IMR-90 (cell line): ENCODE measurements at regions not wholly inside any gene's neighbourhood (a gene's known extent, or its start where the extent isn't known, plus 50 kb on each side); places are given as distances from the start of the nearest gene placed in this dataset.

Experiments
- ATAC-seq: fragments of 200-7000 bp; cut with Tn5 transposase; 2 replicates; pipeline ENCODE4 v1.9.1; 2020; ENCODE audit warnings: low read depth, mild to moderate bottlenecking, moderate library complexity
- BruUV-seq: library from RNA; stranded (reverse); fragments of 400-500 nt; replicated peaks from 2 replicates; lab custom pipeline; 2021; lab: Mats Ljungman, UMichigan
- CTCF ChIA-PET: fragments of 300-600 bp; formaldehyde crosslinking; extraction: SDS; loops from one replicate; lab custom pipeline; 2021; ENCODE audit warnings: antibody characterized with exemption; lab: Yijun Ruan, JAX
- POLR2A ChIA-PET: fragments of 300-600 bp; sonication (Branson Sonifier 250); formaldehyde crosslinking; loops from one replicate; lab custom pipeline; 2022; ENCODE audit warnings: antibody characterized with exemption; ENCODE audit not compliant: unreplicated experiment; lab: Charles Lee
- DNase-seq: peaks from one replicate; pipeline ENCODE4 v3.0.0; 2013
- H2AFZ ChIP-seq: replicated peaks from 2 replicates; pipeline ENCODE3; 2013; ENCODE audit warnings: low read length, mild to moderate bottlenecking; ENCODE audit not compliant: poor library complexity
- H2AK5ac ChIP-seq: 2 replicates; pipeline ENCODE4 v1.6.1; 2013; ENCODE audit warnings: low read depth, low read length, inconsistent platforms
- H2AK9ac ChIP-seq: replicated peaks from 2 replicates; pipeline ENCODE3; 2013; ENCODE audit warnings: mild to moderate bottlenecking, low read depth, low read length, moderate library complexity; ENCODE audit not compliant: poor library complexity
- H2BK120ac ChIP-seq: 2 replicates; pipeline ENCODE4 v1.6.1; 2013; ENCODE audit warnings: low read depth, low read length, inconsistent platforms
- H2BK15ac ChIP-seq: 3 replicates; pipeline ENCODE4 v1.6.1; 2013; ENCODE audit warnings: low read depth, low read length, inconsistent platforms
- H2BK20ac ChIP-seq: 2 replicates; pipeline ENCODE4 v1.6.1; 2013; ENCODE audit warnings: low read depth, mild to moderate bottlenecking, inconsistent platforms, low read length, moderate library complexity
- H2BK5ac ChIP-seq: 2 replicates; pipeline ENCODE4 v1.6.1; 2013; ENCODE audit warnings: mild to moderate bottlenecking, low read depth, low read length, inconsistent platforms; ENCODE audit not compliant: poor library complexity, severe bottlenecking
- H3K14ac ChIP-seq: replicated peaks from 2 replicates; pipeline ENCODE4 v1.6.1; 2013; ENCODE audit warnings: low read depth, low read length, inconsistent platforms
- H3K18ac ChIP-seq: 2 replicates; pipeline ENCODE4 v1.6.1; 2013; ENCODE audit warnings: low read depth, low read length, control low read depth
- H3K23ac ChIP-seq: 2 replicates; pipeline ENCODE4 v1.6.1; 2013; ENCODE audit warnings: low read depth, low read length, inconsistent platforms
- H3K27ac ChIP-seq: 2 replicates; pipeline ENCODE4 v1.5.1; 2013; ENCODE audit warnings: mild to moderate bottlenecking, control low read depth, low read length; ENCODE audit not compliant: insufficient read depth
- H3K27me3 ChIP-seq: 2 replicates; pipeline ENCODE4 v1.6.1; 2013; ENCODE audit warnings: low read length; ENCODE audit not compliant: control insufficient read depth, insufficient read depth
- H3K36me3 ChIP-seq: 2 replicates; pipeline ENCODE4 v1.6.1; 2013; ENCODE audit warnings: low read length, mixed read lengths; ENCODE audit not compliant: control insufficient read depth, insufficient read depth
- H3K4ac ChIP-seq: 2 replicates; pipeline ENCODE4 v1.6.1; 2013; ENCODE audit warnings: low read depth, low read length, inconsistent platforms
- H3K4me1 ChIP-seq: 2 replicates; pipeline ENCODE4 v1.6.1; 2013; ENCODE audit warnings: low read length, mixed read lengths; ENCODE audit not compliant: control insufficient read depth, insufficient read depth
- H3K4me2 ChIP-seq: 2 replicates; pipeline ENCODE4 v1.6.1; 2013; ENCODE audit warnings: low read depth, mild to moderate bottlenecking, control low read depth, low read length, moderate library complexity
- H3K4me3 ChIP-seq: 2 replicates; pipeline ENCODE4 v1.5.1; 2013; ENCODE audit warnings: low read depth, mild to moderate bottlenecking, control low read depth, low read length, moderate library complexity; ENCODE audit not compliant: insufficient read depth
- H3K56ac ChIP-seq: 2 replicates; pipeline ENCODE4 v1.6.1; 2013; ENCODE audit warnings: low read length, inconsistent platforms; ENCODE audit not compliant: insufficient read depth; ENCODE audit errors: extremely low read depth
- H3K79me1 ChIP-seq, 2 experiments: 2 replicates each; pipeline ENCODE4 v1.6.1; 2013; ENCODE audit warnings: low read length in 2 of 2, inconsistent platforms in 1 of 2, low read depth in 1 of 2
- H3K9ac ChIP-seq: 2 replicates; pipeline ENCODE4 v1.6.1; 2013; ENCODE audit warnings: low read depth, low read length, control low read depth
- H3K9me1 ChIP-seq: 2 replicates; pipeline ENCODE4 v1.6.1; 2013; ENCODE audit warnings: low read length, inconsistent platforms; ENCODE audit not compliant: insufficient read depth
- H3K9me3 ChIP-seq: 2 replicates; pipeline ENCODE4 v1.6.1; 2013; ENCODE audit warnings: low read length; ENCODE audit not compliant: control insufficient read depth, insufficient read depth
- H4K20me1 ChIP-seq: 2 replicates; pipeline ENCODE4 v1.6.1; 2013; ENCODE audit warnings: low read length, inconsistent platforms; ENCODE audit not compliant: insufficient read depth
- H4K5ac ChIP-seq: 2 replicates; pipeline ENCODE4 v1.6.1; 2013; ENCODE audit warnings: mild to moderate bottlenecking, low read depth, low read length, control low read depth
- H4K8ac ChIP-seq, 2 experiments: 2 replicates each; pipeline ENCODE4 v1.6.1; 2013; ENCODE audit warnings: low read depth in 2 of 2, low read length in 2 of 2, control low read depth in 1 of 2, inconsistent platforms in 1 of 2
- H4K91ac ChIP-seq: 2 replicates; pipeline ENCODE4 v1.6.1; 2013; ENCODE audit warnings: low read depth, low read length, inconsistent platforms; ENCODE audit not compliant: insufficient read depth
- BHLHE40 ChIP-seq: fragments of 150-350 bp; IDR thresholded peaks from 2 replicates; pipeline ENCODE4 v1.6.1; 2016; ENCODE audit warnings: mild to moderate bottlenecking, low read depth, low read length
- CEBPB ChIP-seq: IDR thresholded peaks from 2 replicates; pipeline ENCODE4 v1.6.1; 2012; ENCODE audit warnings: low read depth, low read length, improper control_type of control experiment
- CHD1 ChIP-seq: IDR thresholded peaks from 2 replicates; pipeline ENCODE4 v1.6.1; 2012; ENCODE audit warnings: low read depth, low read length, improper control_type of control experiment
- FOS ChIP-seq: fragments of 150-350 bp; IDR thresholded peaks from 2 replicates; pipeline ENCODE4 v1.6.1; 2016; ENCODE audit warnings: low read depth, low read length
- MAFK ChIP-seq: IDR thresholded peaks from 2 replicates; pipeline ENCODE4 v1.6.1; 2012; ENCODE audit warnings: low read depth, low read length, improper control_type of control experiment
- MXI1 ChIP-seq: IDR thresholded peaks from 2 replicates; pipeline ENCODE4 v1.6.1; 2012; ENCODE audit warnings: low read depth, mild to moderate bottlenecking, low read length, moderate library complexity, borderline replicate concordance
- RAD21 ChIP-seq: IDR thresholded peaks from 2 replicates; pipeline ENCODE4 v1.6.1; 2012; ENCODE audit warnings: low read length, improper control_type of control experiment
- RCOR1 ChIP-seq: IDR thresholded peaks from 2 replicates; pipeline ENCODE4 v1.6.1; 2012; ENCODE audit warnings: mild to moderate bottlenecking, low read length, improper control_type of control experiment; ENCODE audit not compliant: insufficient replicate concordance
- RFX5 ChIP-seq: IDR thresholded peaks from 2 replicates; pipeline ENCODE4 v1.8.0; 2012; ENCODE audit warnings: low read depth, mild to moderate bottlenecking, low read length, moderate library complexity
- WGBS, 2 experiments: methylation state at CpG; one replicate each; pipeline versions ENCODE4 v1.1.5 to v1.1.7; 2013; ENCODE audit warnings: missing lambda C conversion rate in 2 of 2; ENCODE audit not compliant: insufficient read length in 1 of 2; ENCODE audit errors: extremely low coverage in 2 of 2; 5-methylcytosine and 5-hydroxymethylcytosine counted together
- dilution Hi-C: fragments of 300-500 bp; cut with HindIII; formaldehyde crosslinking; loops from one replicate; pipeline ENCODE4 v1.14.3; 2018; ENCODE audit warnings: low sequenced_read_pairs; ENCODE audit not compliant: unreplicated experiment
- in situ Hi-C: fragments of 300-500 bp; cut with MboI; formaldehyde crosslinking; loops from 3 replicates; pipeline ENCODE4 v1.14.3; 2019; ENCODE audit warnings: low sequenced_read_pairs, inconsistent platforms, mixed read lengths
- intact Hi-C: fragments of 100-400 bp; cut with micrococcal nuclease; formaldehyde crosslinking; loops from 2 replicates; pipeline ENCODE4 v1.10.0; 2022
- TF ChIP-seq, protein P1 (sequence below): fragments of 150-350 bp; IDR thresholded peaks from 2 replicates; pipeline ENCODE4 v1.6.1; 2016; ENCODE audit warnings: low read depth, mild to moderate bottlenecking, low read length, moderate library complexity, borderline replicate concordance
- TF ChIP-seq, protein P2 (sequence below): conservative IDR thresholded peaks from 2 replicates; pipeline ENCODE4 v1.5.1; 2012; ENCODE audit warnings: mild to moderate bottlenecking, low read depth, low read length, improper control_type of control experiment

DNA sequence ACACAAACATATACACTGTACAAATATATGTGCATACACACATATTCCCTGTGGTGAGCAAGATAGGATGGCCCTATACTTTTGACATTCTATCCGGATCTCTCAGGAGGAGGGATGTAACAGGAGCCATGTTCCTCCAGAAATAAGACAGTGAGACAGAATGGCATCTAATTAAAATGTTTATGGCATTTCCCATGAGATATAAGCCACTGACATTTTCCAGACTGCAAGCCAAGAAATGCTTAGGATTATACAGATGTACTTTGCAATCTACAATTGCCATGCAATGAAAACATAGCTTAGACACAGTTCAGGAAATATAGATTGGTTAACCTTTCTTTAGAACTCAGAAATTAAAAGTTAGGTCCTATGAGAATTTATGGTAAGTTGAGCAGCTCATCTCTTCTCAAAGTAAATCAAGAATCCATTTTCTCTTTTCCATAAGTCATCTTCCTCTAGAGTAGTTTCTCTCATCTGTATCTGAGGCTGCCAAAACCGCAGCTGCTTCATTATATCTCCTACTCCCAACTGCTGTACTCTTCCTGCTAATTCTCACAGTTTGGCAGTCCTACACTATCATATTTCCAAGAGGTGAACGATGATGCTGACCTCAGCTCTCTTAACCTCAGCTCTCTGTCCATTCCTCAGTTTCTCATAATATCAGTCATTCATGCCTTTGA lies 1719.1 kb downstream of the MAT2B start:
- H3K4me3 ChIP-seq, result no peak overlapping the region
- ATAC-seq (no peak), DNase-seq (no peak)
- CTCF ChIA-PET, result no interaction called here
- POLR2A ChIA-PET, result no interaction called here
- no peak overlapping the region for H3K18ac ChIP-seq
- BruUV-seq, result no TSS peak
- H3K79me1 ChIP-seq, result no peaks in the 10 kb centered on the region
- H3K9me3 ChIP-seq, result no peaks in the 10 kb centered on the region
- no peak overlapping the region for H3K27ac ChIP-seq
- H4K8ac ChIP-seq, result no peak overlapping the region
- H3K9ac ChIP-seq, result no peak overlapping the region
- no peaks in the 10 kb centered on the region for H3K9me1 ChIP-seq
- H2BK15ac ChIP-seq, result no peak overlapping the region
- H3K36me3 ChIP-seq, result no peaks in the 10 kb centered on the region
- intact Hi-C loops (loop anchor here (5.0 kb wide), 2 partner anchors 233 to 393 kb away; no protein-coding TSS in a partner anchor), dilution Hi-C loops (no loop called here), in situ Hi-C loops (loop anchor here (25.0 kb wide), 1 partner anchor 1212 kb away; no protein-coding TSS in a partner anchor)
- no peak overlapping the region for H3K4me2 ChIP-seq
- no peaks in the 10 kb centered on the region for H4K20me1 ChIP-seq
- no peak overlapping the region for H3K56ac ChIP-seq
- no peak overlapping the region for H4K5ac ChIP-seq
- H2BK5ac ChIP-seq, result no peak overlapping the region
- WGBS, 2 experiments, result 60% methylated on average over 1 of the region's 3 CpGs; no CpG with 5 or more reads in 1 of the 2 experiments
- H3K23ac ChIP-seq, result no peak overlapping the region
- H2AK5ac ChIP-seq, result no peak overlapping the region
- H2BK20ac ChIP-seq, result no peak overlapping the region
- H2AFZ ChIP-seq, result no peak overlapping the region
- H3K4ac ChIP-seq, result no peak overlapping the region
- no peak overlapping the region for H2BK120ac ChIP-seq
- no peak overlapping the region for H4K91ac ChIP-seq
- H3K14ac ChIP-seq, result no peak overlapping the region
- no peaks in the 10 kb centered on the region for H3K4me1 ChIP-seq
- TF ChIP-seq MXI1 (no peak), RFX5 (no peak), RCOR1 (no peak), BHLHE40 (no peak), MAFK (no peak), FOS (no peak), CEBPB (no peak), RAD21 (no peak), CHD1 (no peak)
- TF ChIP-seq, protein P1, sequence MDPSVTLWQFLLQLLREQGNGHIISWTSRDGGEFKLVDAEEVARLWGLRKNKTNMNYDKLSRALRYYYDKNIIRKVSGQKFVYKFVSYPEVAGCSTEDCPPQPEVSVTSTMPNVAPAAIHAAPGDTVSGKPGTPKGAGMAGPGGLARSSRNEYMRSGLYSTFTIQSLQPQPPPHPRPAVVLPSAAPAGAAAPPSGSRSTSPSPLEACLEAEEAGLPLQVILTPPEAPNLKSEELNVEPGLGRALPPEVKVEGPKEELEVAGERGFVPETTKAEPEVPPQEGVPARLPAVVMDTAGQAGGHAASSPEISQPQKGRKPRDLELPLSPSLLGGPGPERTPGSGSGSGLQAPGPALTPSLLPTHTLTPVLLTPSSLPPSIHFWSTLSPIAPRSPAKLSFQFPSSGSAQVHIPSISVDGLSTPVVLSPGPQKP, result no peak
- TF ChIP-seq, protein P2, sequence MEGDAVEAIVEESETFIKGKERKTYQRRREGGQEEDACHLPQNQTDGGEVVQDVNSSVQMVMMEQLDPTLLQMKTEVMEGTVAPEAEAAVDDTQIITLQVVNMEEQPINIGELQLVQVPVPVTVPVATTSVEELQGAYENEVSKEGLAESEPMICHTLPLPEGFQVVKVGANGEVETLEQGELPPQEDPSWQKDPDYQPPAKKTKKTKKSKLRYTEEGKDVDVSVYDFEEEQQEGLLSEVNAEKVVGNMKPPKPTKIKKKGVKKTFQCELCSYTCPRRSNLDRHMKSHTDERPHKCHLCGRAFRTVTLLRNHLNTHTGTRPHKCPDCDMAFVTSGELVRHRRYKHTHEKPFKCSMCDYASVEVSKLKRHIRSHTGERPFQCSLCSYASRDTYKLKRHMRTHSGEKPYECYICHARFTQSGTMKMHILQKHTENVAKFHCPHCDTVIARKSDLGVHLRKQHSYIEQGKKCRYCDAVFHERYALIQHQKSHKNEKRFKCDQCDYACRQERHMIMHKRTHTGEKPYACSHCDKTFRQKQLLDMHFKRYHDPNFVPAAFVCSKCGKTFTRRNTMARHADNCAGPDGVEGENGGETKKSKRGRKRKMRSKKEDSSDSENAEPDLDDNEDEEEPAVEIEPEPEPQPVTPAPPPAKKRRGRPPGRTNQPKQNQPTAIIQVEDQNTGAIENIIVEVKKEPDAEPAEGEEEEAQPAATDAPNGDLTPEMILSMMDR, result no peak
- H3K27me3 ChIP-seq, result no peaks in the 10 kb centered on the region
- H2AK9ac ChIP-seq, result no peak overlapping the region
